H9 (cell line): ENCODE measurements at regions not wholly inside any gene's neighbourhood (a gene's known extent, or its start where the extent isn't known, plus 50 kb on each side); places are given as distances from the start of the nearest gene placed in this dataset.

Source experiments
- DNase-seq: peaks from one replicate; pipeline ENCODE4 v3.0.0-alpha.2; 2017
- H2AFZ ChIP-seq: one replicate; pipeline ENCODE4 v1.6.1; 2013; ENCODE audit warnings: mild to moderate bottlenecking, low read length, control low read depth, moderate library complexity
- H2AK5ac ChIP-seq: 2 replicates; pipeline ENCODE4 v1.6.1; 2013; ENCODE audit warnings: low read length, control low read depth, mixed read lengths; ENCODE audit not compliant: insufficient read length
- H2BK120ac ChIP-seq: one replicate; pipeline ENCODE4 v1.6.1; 2013; ENCODE audit warnings: low read depth, mild to moderate bottlenecking, low read length, control low read depth, inconsistent platforms; ENCODE audit not compliant: poor library complexity, severe bottlenecking
- H2BK12ac ChIP-seq: 2 replicates; pipeline ENCODE4 v1.6.1; 2013; ENCODE audit warnings: low read length, control low read depth, mixed read lengths, low read depth; ENCODE audit not compliant: insufficient read length
- H2BK15ac ChIP-seq: 2 replicates; pipeline ENCODE4 v1.6.1; 2013; ENCODE audit warnings: low read depth, low read length, control low read depth
- H2BK20ac ChIP-seq: one replicate; pipeline ENCODE4 v1.6.1; 2013; ENCODE audit warnings: low read depth, mild to moderate bottlenecking, low read length, control low read depth, inconsistent platforms; ENCODE audit not compliant: poor library complexity, severe bottlenecking
- H2BK5ac ChIP-seq: 2 replicates; pipeline ENCODE4 v1.6.1; 2013; ENCODE audit warnings: low read length, control low read depth, mixed read lengths; ENCODE audit not compliant: insufficient read length
- H3K14ac ChIP-seq: 2 replicates; pipeline ENCODE4 v1.6.1; 2013; ENCODE audit warnings: low read length, control low read depth; ENCODE audit not compliant: insufficient read depth
- H3K18ac ChIP-seq: 2 replicates; pipeline ENCODE4 v1.6.1; 2013; ENCODE audit warnings: low read depth, mild to moderate bottlenecking, mixed read lengths, low read length, control low read depth; ENCODE audit not compliant: insufficient read length
- H3K23ac ChIP-seq: 2 replicates; pipeline ENCODE4 v1.6.1; 2013; ENCODE audit warnings: low read length, control low read depth, mixed read lengths, low read depth; ENCODE audit not compliant: insufficient read length
- H3K23me2 ChIP-seq: 2 replicates; pipeline ENCODE4 v1.6.1; 2013; ENCODE audit warnings: low read depth, mild to moderate bottlenecking, mixed read lengths, low read length, control low read depth; ENCODE audit not compliant: insufficient read length, poor library complexity, severe bottlenecking
- H3K27ac ChIP-seq: 2 replicates; pipeline ENCODE4 v1.5.1; 2013; ENCODE audit warnings: low read length, control low read depth, mixed read lengths, low read depth; ENCODE audit not compliant: insufficient read length
- H3K27me3 ChIP-seq: 2 replicates; pipeline ENCODE4 v1.6.1; 2013; ENCODE audit warnings: low read length, control low read depth, inconsistent platforms; ENCODE audit not compliant: insufficient read depth
- H3K4ac ChIP-seq: 2 replicates; pipeline ENCODE4 v1.6.1; 2013; ENCODE audit warnings: low read depth, mild to moderate bottlenecking, control low read depth, inconsistent platforms, low read length, moderate library complexity
- H3K4me1 ChIP-seq: 2 replicates; pipeline ENCODE4 v1.6.1; 2013; ENCODE audit warnings: low read length, control low read depth, inconsistent platforms; ENCODE audit not compliant: insufficient read depth
- H3K4me2 ChIP-seq: 2 replicates; pipeline ENCODE4 v1.6.1; 2013; ENCODE audit warnings: low read length, control low read depth, mixed read lengths; ENCODE audit not compliant: insufficient read length, insufficient read depth
- H3K56ac ChIP-seq: 2 replicates; pipeline ENCODE4 v1.6.1; 2013; ENCODE audit warnings: low read depth, mild to moderate bottlenecking, mixed read lengths, low read length, control low read depth; ENCODE audit not compliant: insufficient read length
- H3K79me1 ChIP-seq: 2 replicates; pipeline ENCODE4 v1.6.1; 2013; ENCODE audit warnings: low read depth, mild to moderate bottlenecking, moderate library complexity, low read length, control low read depth, inconsistent platforms; ENCODE audit not compliant: insufficient read depth, poor library complexity, severe bottlenecking
- H3K79me2 ChIP-seq: 2 replicates; pipeline ENCODE4 v1.6.1; 2013; ENCODE audit warnings: low read length, control low read depth, inconsistent platforms; ENCODE audit not compliant: insufficient read depth
- H3K9ac ChIP-seq: 2 replicates; pipeline ENCODE4 v1.6.1; 2013; ENCODE audit warnings: low read length, control low read depth, mixed read lengths; ENCODE audit not compliant: insufficient read length; ENCODE audit errors: extremely low read depth
- H3K9me3 ChIP-seq: one replicate; pipeline ENCODE4 v1.6.1; 2013; ENCODE audit warnings: low read depth, low read length, inconsistent platforms; ENCODE audit not compliant: control insufficient read depth
- H3T11ph ChIP-seq: one replicate; pipeline ENCODE4 v1.6.1; 2013; ENCODE audit warnings: mild to moderate bottlenecking, low read length, control low read depth, inconsistent platforms
- H4K20me1 ChIP-seq: one replicate; pipeline ENCODE4 v1.6.1; 2013; ENCODE audit not compliant: control insufficient read depth, insufficient read length, insufficient read depth
- H4K5ac ChIP-seq: 2 replicates; pipeline ENCODE4 v1.6.1; 2013; ENCODE audit warnings: low read depth, mild to moderate bottlenecking, mixed read lengths, low read length, control low read depth; ENCODE audit not compliant: insufficient read length
- H4K8ac ChIP-seq: replicated peaks from 2 replicates; pipeline ENCODE4 v1.6.1; 2013; ENCODE audit warnings: low read length, control low read depth, mixed read lengths, low read depth; ENCODE audit not compliant: insufficient read length
- H4K91ac ChIP-seq: 2 replicates; pipeline ENCODE4 v1.6.1; 2013; ENCODE audit warnings: low read depth, mild to moderate bottlenecking, moderate library complexity, mixed read lengths, low read length, control low read depth; ENCODE audit not compliant: insufficient read length
- H3K27ac Mint-ChIP-seq, 3 experiments: 2 replicates in 2 of 3; 3 replicates in 1 of 3; pipeline ENCODE4 v1.8.0; 2020 to 2021; ENCODE audit warnings: mixed read lengths in 3 of 3, mild to moderate bottlenecking in 1 of 3, moderate library complexity in 1 of 3
- H3K27me3 Mint-ChIP-seq: 2 replicates; pipeline ENCODE4 v1.8.0; 2021; ENCODE audit warnings: low read depth, mild to moderate bottlenecking, moderate library complexity, mixed read lengths
- H3K36me3 Mint-ChIP-seq, 3 experiments: 2 replicates in 2 of 3; 3 replicates in 1 of 3; pipeline ENCODE4 v1.8.0; 2020 to 2021; ENCODE audit warnings: low read depth in 3 of 3, mixed read lengths in 3 of 3; ENCODE audit not compliant: insufficient read depth in 1 of 3
- H3K4me1 Mint-ChIP-seq, 2 experiments: 2 replicates each; pipeline ENCODE4 v1.8.0; 2020; ENCODE audit warnings: mixed read lengths in 2 of 2
- H3K4me3 Mint-ChIP-seq, 2 experiments: 2 replicates in 1 of 2; 3 replicates in 1 of 2; pipeline ENCODE4 v1.8.0; 2020 to 2021; ENCODE audit warnings: mild to moderate bottlenecking in 2 of 2, mixed read lengths in 2 of 2, moderate library complexity in 1 of 2
- H3K9me3 Mint-ChIP-seq, 2 experiments: 2 replicates in 1 of 2; 3 replicates in 1 of 2; pipeline ENCODE4 v1.8.0; 2020; ENCODE audit warnings: mild to moderate bottlenecking in 2 of 2, mixed read lengths in 2 of 2, moderate library complexity in 1 of 2
- CTCF ChIP-seq: fragments of 200-600 bp; sonication (generic); conservative IDR thresholded peaks from 3 replicates; pipeline ENCODE4 v1.8.0; 2021; ENCODE audit warnings: antibody characterized with exemption, mild to moderate bottlenecking
- WGBS: extraction: QIAGEN DNeasy Blood & Tissue Kit; methylation state at CpG from one replicate; pipeline ENCODE4 v1.1.7; 2013; ENCODE audit warnings: missing lambda C conversion rate, low lambda C conversion rate, mixed read lengths; ENCODE audit not compliant: insufficient read length; ENCODE audit errors: extremely low coverage; 5-methylcytosine and 5-hydroxymethylcytosine counted together

- H2BK5ac ChIP-seq, result no peak overlapping the region
- no peaks in the 10 kb centered on the region for H3K79me2 ChIP-seq
- Mint-ChIP-seq H3K4me1 (peaks cover 21 to 29% of the 10 kb centered on the region in 2 experiments), H3K9me3 (no peaks in the 10 kb centered on the region), H3K36me3 (no peaks in the 10 kb centered on the region), H3K4me3 (no peak overlapping the region), H3K27me3 (no peaks in the 10 kb centered on the region; the same call in 1 of the 2 replicates), H3K27ac (no peak overlapping the region)
- H3K79me1 ChIP-seq, result no peaks in the 10 kb centered on the region
- no peak overlapping the region for H2BK15ac ChIP-seq
- no peak for DNase-seq
- H4K5ac ChIP-seq, result no peak overlapping the region
- no peak overlapping the region for H3K56ac ChIP-seq
- H3K14ac ChIP-seq, result no peak overlapping the region
- H3K4ac ChIP-seq, result no peak overlapping the region
- no peak overlapping the region for H4K91ac ChIP-seq
- no peak overlapping the region for H3K4me2 ChIP-seq
- no peak for TF ChIP-seq CTCF
- H2BK120ac ChIP-seq, result no peak overlapping the region
- no CpG with 5 or more reads among the region's 10 CpGs for WGBS
- H3T11ph ChIP-seq, result no peak overlapping the region
- H4K20me1 ChIP-seq, result no peaks in the 10 kb centered on the region
- H3K23ac ChIP-seq, result no peak overlapping the region
- no peaks in the 10 kb centered on the region for H3K27me3 ChIP-seq
- H3K9me3 ChIP-seq, result no peaks in the 10 kb centered on the region
- no peaks in the 10 kb centered on the region for H3K23me2 ChIP-seq
- H3K9ac ChIP-seq, result no peak overlapping the region
- H2BK12ac ChIP-seq, result no peak overlapping the region
- H2BK20ac ChIP-seq, result no peak overlapping the region
- H4K8ac ChIP-seq, result no peak overlapping the region
- H3K18ac ChIP-seq, result no peak overlapping the region
- no peak overlapping the region for H3K27ac ChIP-seq
- no peaks in the 10 kb centered on the region; the same call in 1 of the 2 replicates for H3K4me1 ChIP-seq
- no peak overlapping the region for H2AFZ ChIP-seq
- H2AK5ac ChIP-seq, result no peak overlapping the region
Measured at GRCh38 chr6:150764334-150765066, 101.0 kb upstream of the MTHFD1L start.
